Fibroblast of pulmonary artery (primary cell): ENCODE measurements at regions not wholly inside any gene's neighbourhood (a gene's known extent, or its start where the extent isn't known, plus 50 kb on each side); places are given as distances from the start of the nearest gene placed in this dataset.
A peak's percentile ranks its signal among the peaks of the same experiment; 100 is the strongest.

Experiments used
- DNase-seq: peaks from one replicate; pipeline ENCODE4 v3.0.0-alpha.2; 2010; ENCODE audit warnings: low read depth
- H3K4me3 ChIP-seq: replicated peaks from 2 replicates; pipeline ENCODE4 v1.5.1; 2011; ENCODE audit warnings: low read depth, mild to moderate bottlenecking, control low read depth, low read length, moderate library complexity
- TF ChIP-seq, protein P1 (sequence below): IDR thresholded peaks from 2 replicates; pipeline ENCODE4 v1.5.1; 2011; ENCODE audit warnings: mild to moderate bottlenecking, control low read depth, low read length, inconsistent platforms; ENCODE audit errors: missing control alignments

DNA sequence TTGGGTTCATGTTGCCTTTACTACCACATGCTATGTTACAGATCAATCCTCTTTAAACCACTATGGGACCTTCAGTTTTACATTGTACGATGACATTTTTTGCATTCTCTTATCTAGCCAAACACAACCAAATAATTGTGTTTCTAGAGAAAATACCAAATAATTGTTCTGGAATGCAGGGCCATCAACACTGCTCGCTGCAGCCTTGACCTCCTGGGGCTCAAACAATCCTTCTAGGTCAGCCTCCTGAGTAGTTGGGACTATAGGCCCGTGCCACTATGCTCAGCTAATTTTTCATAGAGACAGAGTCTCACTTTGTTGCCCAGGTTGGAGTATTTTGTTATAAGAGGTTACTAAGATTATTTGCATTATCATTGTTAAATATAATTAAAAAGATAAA, 237.5 kb upstream of the PMFBP1 start:
- TF ChIP-seq, protein P1, sequence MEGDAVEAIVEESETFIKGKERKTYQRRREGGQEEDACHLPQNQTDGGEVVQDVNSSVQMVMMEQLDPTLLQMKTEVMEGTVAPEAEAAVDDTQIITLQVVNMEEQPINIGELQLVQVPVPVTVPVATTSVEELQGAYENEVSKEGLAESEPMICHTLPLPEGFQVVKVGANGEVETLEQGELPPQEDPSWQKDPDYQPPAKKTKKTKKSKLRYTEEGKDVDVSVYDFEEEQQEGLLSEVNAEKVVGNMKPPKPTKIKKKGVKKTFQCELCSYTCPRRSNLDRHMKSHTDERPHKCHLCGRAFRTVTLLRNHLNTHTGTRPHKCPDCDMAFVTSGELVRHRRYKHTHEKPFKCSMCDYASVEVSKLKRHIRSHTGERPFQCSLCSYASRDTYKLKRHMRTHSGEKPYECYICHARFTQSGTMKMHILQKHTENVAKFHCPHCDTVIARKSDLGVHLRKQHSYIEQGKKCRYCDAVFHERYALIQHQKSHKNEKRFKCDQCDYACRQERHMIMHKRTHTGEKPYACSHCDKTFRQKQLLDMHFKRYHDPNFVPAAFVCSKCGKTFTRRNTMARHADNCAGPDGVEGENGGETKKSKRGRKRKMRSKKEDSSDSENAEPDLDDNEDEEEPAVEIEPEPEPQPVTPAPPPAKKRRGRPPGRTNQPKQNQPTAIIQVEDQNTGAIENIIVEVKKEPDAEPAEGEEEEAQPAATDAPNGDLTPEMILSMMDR: no peak
- DNase-seq: no peak
- H3K4me3 ChIP-seq: no peak overlapping the region

DNA sequence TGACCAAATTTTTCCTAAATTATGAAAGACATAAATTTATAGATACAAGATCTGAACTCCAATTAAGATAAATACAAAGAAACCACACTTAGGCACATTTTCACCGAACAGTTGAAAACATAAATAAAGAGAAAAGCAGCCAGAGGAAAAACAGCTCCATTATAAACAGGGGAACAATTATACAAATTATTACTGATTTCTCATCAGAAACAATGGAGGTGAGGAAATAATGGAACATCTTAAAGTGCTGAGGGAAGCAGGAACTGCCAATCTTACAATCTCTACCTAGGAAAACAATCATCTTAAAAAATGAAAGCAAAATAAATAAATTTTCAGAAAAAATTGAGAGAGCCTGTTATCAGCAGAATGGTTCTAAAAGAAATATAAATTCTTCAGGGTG, 234.4 kb upstream of the PMFBP1 start:
- DNase-seq: no peak
- no peak overlapping the region for H3K4me3 ChIP-seq
- TF ChIP-seq, protein P1: no peak

DNA sequence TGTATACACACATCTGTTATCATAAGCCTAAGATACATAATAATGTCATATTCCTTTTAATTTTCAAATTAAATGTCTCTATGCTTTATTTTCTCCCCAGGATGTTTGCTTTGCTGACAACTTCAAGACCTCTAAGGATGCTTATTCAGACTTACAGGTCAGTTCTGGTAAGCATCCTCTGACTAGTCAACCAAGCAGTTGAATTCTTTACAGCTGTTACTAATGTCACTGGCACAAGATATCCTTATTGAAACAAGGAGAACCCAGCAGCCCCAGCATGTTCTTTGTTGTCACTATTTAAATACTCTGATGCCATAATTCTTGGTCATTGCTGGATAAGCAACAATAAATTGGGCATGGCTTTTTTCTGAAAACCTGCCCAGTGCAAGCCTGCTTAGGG, 232.3 kb upstream of the PMFBP1 start:
- DNase-seq: no peak
- TF ChIP-seq, protein P1: no peak
- no peak overlapping the region for H3K4me3 ChIP-seq

DNA sequence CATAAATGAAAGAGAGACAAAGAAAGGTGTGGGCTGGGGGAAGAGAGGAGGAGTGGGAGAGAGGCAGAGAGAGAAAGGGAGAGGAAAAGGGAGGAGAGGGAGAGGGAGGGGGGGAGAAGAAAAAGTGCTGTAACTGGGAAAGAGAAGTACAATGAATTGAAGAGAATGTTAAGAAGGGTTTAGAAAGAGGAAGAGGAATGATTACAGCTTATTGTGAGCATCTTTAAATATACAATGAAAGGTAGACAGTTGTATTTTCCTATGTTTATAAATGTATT, 229.1 kb upstream of the PMFBP1 start:
- no peak overlapping the region for H3K4me3 ChIP-seq
- TF ChIP-seq, protein P1: no peak
- DNase-seq: no peak

DNA sequence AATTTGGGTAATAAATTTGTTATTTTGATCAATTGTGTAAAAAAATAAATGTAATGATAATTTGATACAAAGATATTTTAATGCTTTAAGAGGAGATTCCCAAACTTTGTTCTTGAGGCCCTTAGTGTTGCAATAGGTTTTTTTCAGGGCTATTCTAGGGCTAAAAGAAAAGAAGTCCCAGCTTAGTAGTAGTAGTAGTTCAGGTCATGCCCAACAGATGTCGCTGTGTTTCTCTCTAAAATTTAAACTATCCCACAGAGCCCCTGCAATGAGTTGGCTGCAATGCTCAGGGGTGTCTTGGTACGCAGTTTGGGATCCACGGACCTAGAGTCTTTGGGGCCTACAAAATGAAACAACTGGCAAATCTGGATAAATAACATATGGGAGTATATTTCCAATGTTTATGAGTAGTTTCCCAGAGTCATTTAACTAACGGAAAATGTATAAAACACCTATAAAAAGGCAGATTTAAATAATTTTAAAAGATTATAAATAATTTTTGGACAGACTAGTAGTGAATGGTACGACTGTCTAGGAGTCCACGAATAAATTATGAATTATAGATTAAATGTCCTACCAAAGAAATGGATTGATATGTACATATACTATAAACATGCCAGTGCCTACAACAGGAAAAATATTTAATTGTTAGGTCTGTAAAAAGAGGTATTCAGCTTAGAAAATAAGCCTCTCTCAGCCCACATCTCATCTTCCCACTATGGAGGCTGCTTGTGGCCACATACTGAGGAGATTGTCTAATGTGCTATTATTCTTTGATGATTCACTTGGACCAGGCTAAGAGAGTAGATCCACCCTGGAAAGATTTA, 228.5 kb upstream of the PMFBP1 start:
- DNase-seq: peak; percentile 88
- TF ChIP-seq, protein P1: peak; percentile 81

DNA sequence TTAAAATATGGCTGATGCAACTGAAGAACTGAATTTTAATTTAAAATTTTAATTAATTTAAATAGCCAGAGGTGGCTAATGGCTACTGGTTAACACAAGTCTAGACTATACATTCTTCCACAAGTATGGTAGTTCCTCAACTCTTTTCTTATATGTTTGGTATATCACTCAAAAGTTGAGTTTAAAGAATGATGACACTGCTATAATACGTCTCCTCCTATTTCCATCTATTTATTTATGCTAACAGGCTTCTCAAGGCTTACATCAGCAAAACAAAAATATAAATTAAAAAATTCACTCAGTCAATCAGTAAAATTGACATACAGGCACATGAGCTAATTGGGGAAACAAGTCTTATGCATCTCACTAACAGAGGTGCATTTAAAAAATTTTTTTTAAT, 227.9 kb upstream of the PMFBP1 start:
- no peak for DNase-seq
- H3K4me3 ChIP-seq: no peak overlapping the region

More for the DNA sequence above, 228.5 kb upstream of the PMFBP1 start:
- no peak overlapping the region for H3K4me3 ChIP-seq

More for the DNA sequence above, 227.9 kb upstream of the PMFBP1 start:
- TF ChIP-seq, protein P1: no peak
